HepG2 (cell line): ENCODE measurements at regions not wholly inside any gene's neighbourhood (a gene's known extent, or its start where the extent isn't known, plus 50 kb on each side); places are given as distances from the start of the nearest gene placed in this dataset.

Source experiments
- CTCF ChIP-seq: sonication (generic); formaldehyde crosslinking; IDR thresholded peaks from 2 replicates; pipeline ENCODE4 v1.5.0; 2020; ENCODE audit warnings: mild to moderate bottlenecking, missing genetic modification reagents, moderate library complexity
- HNRNPH1 ChIP-seq: fragments of 200-400 bp; formaldehyde crosslinking; optimal IDR thresholded peaks from 2 replicates; pipeline ENCODE3; 2017; ENCODE audit warnings: mild to moderate bottlenecking, low read depth, low read length
- KLF12 ChIP-seq: sonication (generic); formaldehyde crosslinking; IDR thresholded peaks from 2 replicates; pipeline ENCODE4 v1.4.0; 2020; ENCODE audit warnings: missing genetic modification reagents, borderline replicate concordance
- NFATC3 ChIP-seq: sonication (generic); formaldehyde crosslinking; IDR thresholded peaks from 2 replicates; pipeline ENCODE4 v1.5.1; 2020; ENCODE audit warnings: mild to moderate bottlenecking, missing genetic modification reagents
- NR2C2 ChIP-seq: sonication (generic); formaldehyde crosslinking; IDR thresholded peaks from 2 replicates; pipeline ENCODE4 v1.4.0; 2020; ENCODE audit warnings: missing genetic modification reagents, mild to moderate bottlenecking, moderate library complexity, borderline replicate concordance
- RFX5 ChIP-seq: IDR thresholded peaks from 2 replicates; pipeline ENCODE4 v1.6.1; 2011; ENCODE audit warnings: low read depth, low read length, improper control_type of control experiment
- TSC22D2 ChIP-seq: sonication (generic); formaldehyde crosslinking; IDR thresholded peaks from 2 replicates; pipeline ENCODE4 v1.5.1; 2020; ENCODE audit warnings: missing genetic modification reagents, mild to moderate bottlenecking, borderline replicate concordance
- USF2 ChIP-seq, 2 experiments: sonication (generic) in 1 of 2; formaldehyde crosslinking in 1 of 2; IDR thresholded peaks; 2 replicates each; pipeline versions ENCODE4 v1.5.1 to v1.6.1; 2011 to 2020; ENCODE audit warnings: borderline replicate concordance in 1 of 2, low read depth in 1 of 2, low read length in 1 of 2, mild to moderate bottlenecking in 1 of 2, missing genetic modification reagents in 1 of 2, moderate library complexity in 1 of 2
- ZNF234 ChIP-seq: sonication (generic); formaldehyde crosslinking; conservative IDR thresholded peaks from 2 replicates; pipeline ENCODE4 v1.5.1; 2020; ENCODE audit warnings: mild to moderate bottlenecking, missing genetic modification reagents

GRCh38 chr13:68806125-68806524 is 1301.5 kb upstream of the ATXN8OS start:
- TF ChIP-seq USF2 (IDR thresholded peaks at IDR 0.05; ENCODE audit: low read depth, low read length) (no peak), USF2 (CRISPR knock-in tag; IDR thresholded peaks at IDR 0.05; ENCODE audit: borderline replicate concordance) (no peak), CTCF (CRISPR knock-in tag) (no peak), ZNF234 (CRISPR knock-in tag) (no peak), NFATC3 (CRISPR knock-in tag) (no peak), RFX5 (no peak), NR2C2 (no peak), TSC22D2 (CRISPR knock-in tag) (no peak), HNRNPH1 (no peak), KLF12 (no peak)
